ENCODE measurements at regions not wholly inside any gene's neighbourhood (a gene's known extent, or its start where the extent isn't known, plus 50 kb on each side); places are given as distances from the start of the nearest gene placed in this dataset.
A peak's percentile ranks its signal among the peaks of the same experiment; 100 is the strongest.

DNA sequence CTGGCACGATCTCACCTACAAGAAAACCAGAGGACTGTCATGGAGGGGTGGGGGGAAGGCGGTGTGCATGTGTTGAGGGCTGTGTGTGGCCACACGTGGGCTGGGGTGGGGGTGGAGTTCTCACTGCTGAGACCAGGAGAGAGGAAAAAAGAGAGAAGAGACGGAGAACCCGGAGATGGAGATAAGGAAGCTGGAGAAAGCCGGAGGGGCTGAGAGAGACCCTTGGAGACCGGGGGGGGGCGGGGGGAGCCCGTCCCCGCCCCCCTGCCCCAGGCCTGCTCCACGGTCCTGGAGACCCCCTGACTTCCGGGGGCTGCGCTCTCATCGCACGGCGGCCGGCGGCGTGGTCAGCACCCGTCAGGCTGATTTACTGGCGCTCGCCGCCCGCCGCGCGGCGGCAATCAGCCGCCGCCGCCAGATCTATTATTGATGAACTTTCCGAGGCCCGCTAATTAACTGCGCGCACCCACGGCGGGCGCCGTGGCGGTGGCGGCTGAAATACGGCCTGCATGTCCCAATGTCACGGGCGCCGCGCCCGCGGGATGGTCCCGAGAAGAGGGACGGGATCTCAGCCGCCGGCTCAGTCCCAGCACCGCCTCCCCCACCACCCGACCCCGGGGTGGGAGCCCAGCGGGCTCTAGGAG lies 187.4 kb downstream of the MN1 start:
- DNase-seq: no peak

DNA sequence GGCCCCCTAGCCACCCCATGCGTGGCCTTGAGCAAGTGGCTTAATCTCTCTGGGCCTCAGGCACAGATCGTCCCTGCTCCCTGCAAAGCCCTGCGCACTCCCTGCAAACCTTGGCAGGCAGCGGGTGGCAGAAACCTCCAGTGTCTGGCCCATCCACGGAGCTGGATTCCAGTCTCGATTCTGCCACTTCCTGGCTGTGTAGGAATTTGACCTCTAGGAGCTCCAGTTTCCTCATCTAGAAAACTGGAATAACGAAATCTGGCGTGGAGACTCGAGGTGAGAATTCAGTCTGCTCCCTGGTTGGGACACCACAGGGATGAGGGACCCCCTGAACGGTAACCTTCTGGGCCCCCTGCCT lies 186.9 kb downstream of the MN1 start:
- DNase-seq: no peak

DNA sequence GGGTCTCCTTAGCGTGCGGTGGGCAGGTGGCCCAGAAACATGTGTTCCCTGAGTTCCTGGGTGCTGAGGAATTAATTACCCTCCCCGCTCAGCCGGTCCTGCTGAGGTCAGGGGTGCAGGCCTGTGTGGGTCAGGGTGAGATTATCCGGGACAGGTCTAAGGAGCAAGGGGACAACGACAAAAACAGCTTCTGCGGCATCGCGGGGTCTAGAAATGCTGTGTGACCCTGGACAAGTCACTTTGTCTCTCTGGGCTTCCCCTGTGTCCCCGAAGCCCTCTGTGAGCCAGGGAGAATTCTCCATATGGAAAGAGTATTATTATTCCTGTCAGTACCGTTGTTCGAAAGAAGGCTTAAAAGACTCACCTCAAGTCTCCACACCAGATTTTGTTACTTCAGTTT lies 186.1 kb downstream of the MN1 start:
- DNase-seq: no peak

DNA sequence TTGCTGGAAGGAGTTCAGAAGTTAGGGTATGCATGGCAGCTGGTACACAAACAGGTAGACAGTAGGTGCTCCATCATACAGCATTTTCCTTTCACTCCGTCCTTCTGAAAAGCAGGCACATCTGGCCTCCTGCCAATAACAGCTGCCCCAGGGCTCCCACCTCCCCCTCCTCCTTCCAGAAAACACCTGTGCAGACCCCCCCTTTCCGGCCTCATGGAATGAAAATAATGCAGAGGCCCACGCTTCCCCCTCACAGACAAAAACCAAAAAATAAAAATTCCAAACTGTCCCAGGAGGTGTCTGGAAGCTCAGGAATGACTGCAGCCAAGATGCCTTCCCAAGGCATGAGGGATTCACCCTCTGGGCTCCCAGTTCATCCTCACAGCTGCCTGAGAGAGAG lies 185.5 kb downstream of the MN1 start:
- DNase-seq: no peak

DNA sequence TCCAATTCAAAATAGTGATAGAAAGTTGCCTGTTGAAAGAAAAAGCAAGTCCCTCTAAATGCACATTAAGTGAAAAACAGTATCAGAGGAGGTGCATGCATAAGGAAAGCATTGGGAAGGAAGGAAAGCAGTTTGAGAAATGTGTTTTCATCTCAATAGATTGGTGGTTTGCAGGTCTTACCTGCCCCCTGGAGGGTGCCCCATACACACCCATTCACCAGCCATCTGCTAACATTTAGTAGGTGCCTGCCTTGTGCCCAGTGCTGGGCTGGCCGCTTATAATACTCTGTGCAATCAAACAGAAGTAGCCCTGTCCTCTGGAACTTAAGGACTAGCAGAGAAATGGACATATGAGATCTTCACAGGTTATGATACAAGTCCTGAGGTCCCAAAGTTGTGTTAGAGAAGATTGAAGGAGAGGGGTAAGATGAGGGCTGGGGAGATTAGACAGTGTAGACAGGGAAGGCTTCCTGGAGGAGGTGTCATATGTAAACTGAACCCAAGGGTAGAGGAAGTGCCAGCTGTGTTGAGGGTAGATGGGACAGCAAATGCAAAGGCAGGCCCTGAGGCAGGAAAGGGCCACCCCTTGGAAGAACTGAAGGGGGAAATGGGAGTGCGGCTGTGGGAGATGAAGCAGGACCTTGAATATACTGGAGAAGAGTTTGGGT lies 184.2 kb downstream of the MN1 start:
- DNase-seq: no peak

DNA sequence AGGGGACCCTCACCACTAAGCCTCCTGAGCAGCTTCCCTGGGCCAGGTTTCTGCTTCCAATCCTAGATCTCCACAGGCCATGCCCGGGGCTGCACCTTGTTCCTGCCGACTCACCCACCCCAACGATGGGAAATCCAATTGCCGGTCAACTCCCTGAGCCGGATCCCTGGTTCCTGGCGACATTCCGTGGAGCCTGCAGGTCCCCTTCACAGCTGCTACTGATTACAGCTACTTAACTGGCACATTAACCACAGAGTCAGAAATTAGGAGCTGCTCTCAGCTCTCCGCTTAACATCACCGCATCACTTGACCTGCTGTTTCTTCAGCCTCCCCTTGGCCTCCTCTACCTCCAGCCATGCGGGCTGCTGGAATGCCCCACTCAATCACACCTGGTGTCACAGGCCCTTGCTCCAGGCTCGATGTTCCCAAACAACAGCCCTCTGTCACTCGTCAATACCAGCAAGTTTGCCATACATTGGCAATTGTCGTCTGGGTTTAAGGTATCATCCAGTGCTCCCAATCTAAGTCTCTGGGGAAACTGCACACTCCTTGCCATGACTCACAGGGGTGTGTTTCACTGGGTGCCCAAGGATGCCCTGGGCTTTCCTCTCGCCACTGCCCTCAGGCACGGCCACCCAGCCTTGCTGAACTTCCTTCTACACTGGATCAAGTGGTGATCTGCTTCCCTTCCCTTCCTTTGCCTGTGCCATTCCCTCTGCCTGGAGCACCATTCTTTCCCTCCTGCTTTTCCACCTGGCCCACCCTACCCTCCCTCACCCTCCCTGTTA lies 181.0 kb downstream of the MN1 start:
- DNase-seq: no peak

DNA sequence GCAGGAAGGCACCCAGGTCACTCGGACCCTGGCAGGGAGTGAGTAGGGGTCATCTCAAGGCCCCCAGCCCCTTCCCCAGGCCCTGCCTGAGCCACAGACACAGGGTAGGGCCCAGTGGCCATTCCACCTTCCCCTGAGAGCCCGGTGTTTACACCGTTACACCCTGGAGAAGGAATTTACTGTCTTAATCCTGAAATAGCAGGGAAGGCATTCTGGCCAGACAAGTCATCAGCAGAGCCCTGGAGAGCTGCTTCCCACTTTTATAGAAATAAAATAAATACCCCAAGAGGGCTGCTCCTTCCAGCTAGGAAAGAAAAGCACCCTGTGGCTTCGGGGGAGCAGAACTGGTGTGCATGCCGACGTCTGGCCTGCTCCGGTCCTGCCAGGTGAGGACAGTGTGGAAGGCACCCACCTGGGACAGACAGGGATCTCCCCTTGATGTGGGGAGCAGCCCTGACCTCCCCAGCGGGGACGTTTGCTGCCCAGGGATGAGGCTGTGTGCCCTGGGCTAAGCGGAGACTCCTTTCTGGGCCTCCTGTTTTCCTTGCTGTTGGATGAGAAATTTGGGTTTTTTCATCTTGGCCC lies 180.0 kb downstream of the MN1 start:
- no peak for DNase-seq

DNA sequence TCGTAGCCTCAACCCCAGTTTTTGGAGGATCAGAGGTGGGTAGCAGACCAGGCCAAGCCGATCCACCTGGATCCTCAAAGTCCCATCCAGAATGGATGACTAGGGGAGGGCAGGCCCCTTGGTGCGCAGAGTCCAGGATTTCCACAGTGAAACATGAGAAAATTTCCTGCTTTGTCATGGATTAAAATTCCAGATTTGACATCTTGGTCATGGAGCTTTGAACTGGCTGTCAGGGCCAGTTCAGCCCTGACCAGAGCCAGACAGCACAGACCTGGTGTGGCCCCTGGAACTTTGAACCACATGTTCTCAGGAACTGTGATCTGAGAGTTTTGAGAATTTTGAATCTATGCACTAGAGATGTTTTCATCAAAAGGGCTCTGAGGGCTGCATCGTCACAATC lies 177.5 kb downstream of the MN1 start:
- DNase-seq: no peak

DNA sequence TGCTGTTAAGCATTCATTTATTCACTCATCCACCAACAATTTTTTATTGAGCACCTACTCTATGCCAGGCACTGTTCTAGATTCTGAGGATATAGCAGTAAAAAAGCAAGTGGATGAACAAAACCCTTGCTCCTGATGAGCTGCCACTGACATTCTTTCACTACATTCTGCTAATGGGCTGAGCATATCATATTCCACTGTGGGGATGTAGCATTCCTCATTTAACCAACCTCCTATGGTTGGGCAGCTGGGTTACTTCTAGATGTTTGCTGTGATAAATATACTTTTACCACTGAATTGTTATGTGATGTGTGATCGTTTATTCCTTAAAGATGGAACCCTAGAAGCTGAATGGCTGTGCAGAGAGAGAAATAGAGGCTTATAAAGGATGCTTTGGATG lies 176.9 kb downstream of the MN1 start:
- DNase-seq: no peak

DNA sequence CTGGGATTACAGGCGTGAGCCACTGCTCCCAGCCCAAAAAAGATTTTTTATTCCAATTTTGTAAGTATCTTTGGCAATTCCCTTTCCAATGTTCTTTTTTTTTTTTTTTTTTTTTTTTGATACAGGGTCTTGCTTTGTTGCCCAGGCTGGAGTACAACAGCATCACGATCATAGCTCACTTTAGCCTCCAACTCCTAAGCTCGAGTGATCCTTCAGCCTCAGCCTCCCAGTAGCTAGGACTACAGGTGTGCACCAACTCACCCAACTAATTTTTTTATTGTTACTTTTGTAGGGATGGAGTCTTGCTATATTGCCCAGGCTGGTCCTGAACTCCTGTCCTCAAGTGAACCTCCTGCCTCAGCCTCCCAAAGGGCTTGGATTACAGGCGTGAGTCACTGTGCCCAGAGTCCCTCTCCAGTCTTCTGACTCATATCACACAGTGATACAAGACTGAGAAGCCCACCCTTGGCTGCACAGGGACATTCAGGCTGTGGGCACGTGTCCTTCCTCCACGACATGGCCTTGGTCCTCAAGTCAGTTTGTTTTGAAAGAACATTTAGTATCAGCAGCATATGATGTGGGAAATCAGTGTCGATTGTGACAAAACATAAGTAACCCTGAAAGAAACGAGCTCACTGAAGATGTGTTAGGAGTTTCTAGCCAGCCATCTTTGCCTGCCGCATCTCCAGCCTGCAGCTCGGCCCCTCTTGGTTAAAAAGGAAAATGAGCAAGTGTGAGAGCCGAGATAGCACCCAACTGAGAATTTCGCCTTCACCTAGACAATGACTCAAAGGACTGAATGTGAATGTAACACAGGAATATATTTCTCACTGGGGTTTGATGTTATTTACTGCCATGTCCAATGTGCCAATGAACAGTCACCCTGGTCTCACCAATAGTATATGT lies 175.5 kb downstream of the MN1 start:
- no peak for DNase-seq

DNA sequence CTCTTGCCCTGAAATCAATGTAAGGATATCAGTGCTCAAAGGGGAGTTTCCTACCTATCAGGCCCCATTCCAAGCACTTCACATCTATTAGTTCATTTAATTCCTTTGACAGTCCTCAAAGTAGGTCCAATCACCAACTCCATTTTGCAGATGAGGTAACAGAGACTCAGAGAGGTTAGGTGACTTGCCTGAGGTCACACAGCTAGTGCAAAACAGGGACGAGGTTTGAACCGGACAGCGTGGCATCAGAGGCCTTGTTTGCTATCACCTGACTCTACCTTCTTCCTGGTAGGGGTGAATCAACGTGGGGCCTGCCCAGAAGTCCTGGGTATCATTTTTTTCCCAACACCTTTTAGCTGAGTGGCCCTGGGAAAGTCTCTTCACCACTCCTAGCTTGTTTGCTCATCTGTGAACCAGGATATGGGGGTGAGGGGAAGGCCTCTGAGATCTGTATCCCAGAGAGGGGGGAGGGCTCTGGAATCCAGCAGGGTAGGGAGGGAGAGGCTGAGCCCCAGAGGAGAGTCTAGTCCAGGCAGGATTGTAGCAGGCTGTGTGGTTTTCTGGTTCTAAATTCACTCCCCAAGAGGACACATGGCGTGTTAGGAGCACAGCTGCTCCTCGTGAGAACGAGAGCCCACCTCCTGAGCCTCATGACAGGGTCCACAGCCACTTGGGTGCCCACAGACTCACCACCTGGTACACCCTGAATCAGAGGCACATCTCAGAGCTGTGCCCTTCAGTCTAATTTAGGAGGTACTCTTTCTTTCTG lies 174.7 kb downstream of the MN1 start:
- DNase-seq: no peak

DNA sequence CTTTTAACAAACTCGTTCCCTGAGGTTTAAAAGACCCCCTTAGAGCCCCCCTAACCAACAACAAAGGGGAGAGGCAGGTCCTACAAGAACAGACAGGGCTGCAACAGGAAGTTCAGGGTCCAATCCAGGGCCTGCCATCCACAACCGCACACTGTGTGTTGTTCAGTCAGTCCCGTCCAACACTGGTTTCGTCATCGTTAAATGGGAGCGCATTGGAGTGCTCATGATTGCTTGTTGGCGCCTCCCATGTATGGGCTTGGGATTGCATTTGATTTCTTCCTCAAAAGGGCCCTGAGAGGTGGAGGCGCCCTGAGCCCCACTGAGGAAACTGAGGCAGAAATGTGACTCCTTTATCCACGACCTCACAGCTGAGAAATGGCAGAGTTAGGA lies 174.1 kb downstream of the MN1 start:
- peak; percentile 50 for DNase-seq

DNA sequence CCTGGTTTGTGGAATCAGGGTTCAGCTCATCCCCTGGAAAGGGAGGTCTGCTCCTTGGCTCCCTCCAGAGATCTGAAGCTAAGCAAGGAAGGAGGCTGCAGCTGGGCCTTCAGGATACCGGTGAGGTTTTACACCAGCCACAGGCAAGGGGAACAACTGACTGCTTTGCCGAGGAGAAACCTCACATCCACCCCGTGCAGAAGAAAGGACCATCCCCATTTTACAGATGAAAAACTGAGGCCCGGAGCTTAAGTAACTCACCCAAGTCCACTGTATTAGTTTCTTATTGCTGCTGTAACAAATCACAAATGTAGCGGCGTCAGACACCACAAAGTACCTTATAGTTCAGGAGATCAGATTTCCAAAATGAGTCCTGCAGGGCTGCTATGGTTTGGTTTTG lies 173.7 kb downstream of the MN1 start:
- no peak for DNase-seq

DNA sequence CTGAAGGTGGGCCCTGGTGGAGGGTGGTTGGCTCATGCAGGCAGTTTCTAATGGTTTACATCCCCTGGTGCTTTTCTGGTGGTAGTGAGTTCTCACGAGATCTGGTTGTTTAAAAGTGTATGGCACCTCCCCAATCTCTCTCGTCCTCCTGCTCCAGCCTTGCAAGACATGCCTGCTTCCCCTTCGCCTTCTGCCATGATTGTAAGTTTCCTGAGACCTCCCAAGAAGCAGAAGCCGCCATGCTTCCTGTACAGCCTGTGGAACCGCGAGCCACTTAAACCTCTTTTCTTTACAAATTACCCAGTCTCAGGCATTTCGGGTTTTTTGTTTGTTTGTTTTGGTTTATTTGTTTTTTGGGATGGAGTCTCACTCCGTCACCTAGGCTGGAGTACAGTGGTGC lies 173.2 kb downstream of the MN1 start:
- no peak for DNase-seq

DNA sequence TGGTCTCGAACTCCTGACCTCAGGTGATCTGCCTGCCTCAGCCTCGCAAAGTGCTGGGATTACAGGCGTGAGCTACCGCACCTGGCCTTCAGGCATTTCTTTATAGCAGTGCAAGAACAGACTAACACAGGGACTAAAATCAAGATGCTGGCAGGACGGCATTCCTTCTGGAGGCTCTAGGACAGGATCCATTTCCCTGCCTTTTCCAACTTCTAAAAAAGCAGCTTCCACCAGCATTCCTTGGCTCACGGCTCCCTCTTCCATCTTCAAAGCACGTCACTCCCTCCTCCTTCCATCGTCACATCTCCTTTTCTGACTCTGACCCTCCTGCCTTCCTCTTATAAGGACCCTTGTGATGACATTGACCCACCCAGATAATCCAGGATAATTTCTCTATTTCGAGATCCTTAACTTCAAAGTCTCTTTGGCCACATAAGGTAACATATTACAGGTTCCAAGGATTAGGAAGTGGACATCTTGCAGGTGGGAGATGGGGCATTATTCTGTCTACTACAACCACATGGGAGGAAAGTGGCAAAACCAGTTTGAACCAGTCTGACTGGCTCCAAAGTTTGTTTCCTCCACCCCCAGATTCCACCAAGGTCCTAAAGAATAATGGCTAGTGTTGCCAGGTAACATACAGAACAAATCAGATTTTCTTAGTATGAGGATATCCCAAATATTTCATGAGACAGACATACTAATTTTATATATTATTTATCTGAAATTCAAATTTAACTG lies 172.5 kb downstream of the MN1 start:
- DNase-seq: peak; percentile 12

DNA sequence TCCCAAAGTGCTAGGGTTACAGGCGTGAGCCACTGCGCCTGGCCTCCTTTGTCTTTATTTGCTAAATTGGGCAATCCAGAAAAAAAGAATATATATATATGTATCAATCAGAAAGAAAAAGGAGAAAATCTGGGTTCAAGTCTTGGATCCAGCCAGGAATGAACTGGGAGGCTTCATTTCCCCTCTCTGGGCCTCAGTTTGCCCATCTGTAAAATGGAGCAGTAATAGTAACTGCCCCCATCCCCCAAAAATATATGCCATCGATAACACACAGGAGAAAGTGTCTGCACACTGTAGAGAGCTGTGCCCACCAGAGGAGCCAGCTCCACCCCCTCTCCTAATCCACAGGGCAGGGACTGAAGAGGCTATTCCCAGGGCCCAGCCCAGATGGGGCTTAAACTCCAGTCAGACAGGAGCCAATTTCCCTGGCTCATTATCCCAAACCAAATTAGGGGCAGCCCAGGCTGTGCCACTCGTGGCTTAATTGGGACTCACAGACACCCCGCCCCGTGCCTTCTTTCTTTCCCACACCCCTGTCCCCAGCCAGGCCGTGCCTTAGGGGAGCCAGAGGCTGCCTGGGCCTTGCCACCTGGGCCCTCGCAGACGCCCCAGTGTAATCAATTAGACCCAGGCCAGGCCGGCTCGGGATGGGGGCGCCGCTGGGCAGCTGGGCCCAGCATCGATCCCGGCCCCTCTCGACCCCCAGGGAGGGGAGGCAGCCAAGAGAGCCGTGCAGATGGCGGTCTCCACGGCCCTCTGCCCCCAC lies 171.5 kb downstream of the MN1 start:
- DNase-seq: no peak

DNA sequence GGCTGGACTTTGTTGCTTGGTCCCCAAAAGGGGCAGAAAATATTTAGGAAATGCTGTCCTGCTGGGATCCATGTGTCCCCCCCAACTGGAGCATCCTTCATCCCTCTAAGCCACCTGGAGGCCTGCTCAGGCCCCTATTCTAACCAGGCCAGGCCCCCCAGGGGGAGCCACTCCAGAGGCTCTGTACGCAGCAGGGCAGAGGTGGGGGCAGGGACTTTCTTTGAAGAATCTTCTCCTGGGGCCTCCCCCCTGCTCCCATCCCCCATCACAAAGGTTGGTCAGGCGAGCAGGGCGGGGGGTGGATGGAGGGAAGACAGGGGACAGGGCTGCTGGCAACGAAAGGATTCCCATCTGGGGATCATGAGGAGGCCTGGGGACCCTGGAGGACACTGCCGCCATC lies 170.8 kb downstream of the MN1 start:
- no peak for DNase-seq

DNA sequence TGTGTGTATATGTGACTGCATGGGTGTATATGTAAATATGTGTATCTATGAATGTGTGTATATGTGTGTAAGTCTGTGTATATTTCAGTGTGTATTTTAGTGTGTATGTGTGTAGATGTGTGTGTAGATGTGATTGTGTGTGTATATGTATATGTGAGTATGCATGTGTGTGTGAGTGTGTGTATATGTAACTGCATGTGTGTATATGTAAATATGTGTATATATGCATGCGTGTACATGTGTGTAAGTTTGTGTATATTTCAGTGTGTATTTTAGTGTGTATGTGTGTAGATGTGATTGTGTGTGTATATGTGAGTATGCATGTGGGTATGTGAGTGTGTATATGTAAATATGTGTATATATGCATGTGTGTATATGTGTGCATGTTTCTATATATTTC lies 169.9 kb downstream of the MN1 start:
- DNase-seq: no peak

DNA sequence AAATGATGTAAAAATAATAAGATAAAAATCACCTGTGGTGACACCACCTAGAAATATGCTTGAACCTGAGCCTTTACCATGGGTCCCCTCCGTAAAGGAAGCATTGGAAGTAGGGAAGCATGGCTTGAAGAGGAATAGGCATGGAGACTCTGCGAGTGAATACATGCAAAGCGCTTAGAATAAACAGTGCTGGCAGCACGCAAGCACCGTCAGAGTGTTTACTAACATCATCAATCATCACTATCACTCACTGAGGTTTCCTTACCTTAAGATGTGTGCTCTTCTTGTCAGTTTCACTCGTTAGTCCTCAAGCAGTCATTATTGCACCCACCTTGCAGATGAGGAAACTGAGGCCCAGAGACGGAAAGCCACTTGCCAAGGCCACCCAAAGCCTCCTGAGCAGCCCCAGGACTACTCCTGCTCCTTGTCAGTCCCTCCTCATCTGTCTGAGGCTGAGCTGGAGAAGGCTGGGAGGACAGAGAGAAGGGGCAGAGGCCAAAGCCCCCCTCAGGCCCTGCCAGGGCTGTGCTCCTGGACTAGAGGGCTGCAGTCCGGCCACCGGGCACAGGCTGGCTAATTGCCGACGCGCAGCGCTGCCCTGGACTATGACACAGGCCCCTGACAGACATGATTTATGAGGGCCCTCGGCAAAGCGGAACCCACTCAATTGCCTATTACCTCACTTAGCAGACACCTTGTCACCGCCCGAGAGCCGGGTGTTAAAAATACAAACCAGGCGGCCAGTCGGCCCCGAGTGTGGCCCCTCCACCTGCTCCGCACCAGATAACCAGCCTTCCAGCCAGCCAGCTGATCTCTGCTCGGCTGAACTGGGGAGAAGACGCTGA lies 168.9 kb downstream of the MN1 start:
- DNase-seq: no peak
